Esophagus muscularis mucosa (tissue), 4 donors: ENCODE measurements at regions not wholly inside any gene's neighbourhood (a gene's known extent, or its start where the extent isn't known, plus 50 kb on each side); places are given as distances from the start of the nearest gene placed in this dataset.

Experiments used
- CTCF ChIP-seq, 3 experiments: fragments of 200-600 bp in 2 of 3; fragments of 450-650 bp in 1 of 3; sonication (generic) in 2 of 3; IDR thresholded peaks; one replicate each; pipeline ENCODE4 v1.5.1; 2017 to 2019; ENCODE audit warnings: antibody characterized with exemption in 3 of 3, mild to moderate bottlenecking in 2 of 3, moderate library complexity in 1 of 3
- EP300 ChIP-seq: sonication (generic); formaldehyde crosslinking; IDR thresholded peaks from one replicate; pipeline ENCODE4 v1.6.1; 2017; ENCODE audit warnings: antibody characterized with exemption
- POLR2AphosphoS5 ChIP-seq, 2 donors: sonication (generic); formaldehyde crosslinking; IDR thresholded peaks; one replicate each; pipeline ENCODE4 v1.6.1; 2017; ENCODE audit warnings: antibody characterized with exemption in 2 of 2

GRCh38 chr1:200228486-200228885 is 181.3 kb downstream of the ZNF281 start:
- no peak for TF ChIP-seq CTCF (IDR thresholded peaks at IDR 0.05)
- TF ChIP-seq POLR2AphosphoS5 (IDR thresholded peaks at IDR 0.05): no peak
- no peak for TF ChIP-seq EP300
